ENCODE measurements at regions not wholly inside any gene's neighbourhood (a gene's known extent, or its start where the extent isn't known, plus 50 kb on each side); places are given as distances from the start of the nearest gene placed in this dataset.

- no peak overlapping the region for H3K27ac Mint-ChIP-seq
- H3K4me3 Mint-ChIP-seq, result no peak overlapping the region
- H3K36me3 Mint-ChIP-seq (ENCODE audit: low read depth), result no peaks in the 10 kb centered on the region
- H3K9me3 Mint-ChIP-seq, result no peaks in the 10 kb centered on the region
- H3K27me3 Mint-ChIP-seq, result no peaks in the 10 kb centered on the region
- intact Hi-C loops (cut with micrococcal nuclease), result no loop called here
- CTCF ChIA-PET, result no interaction called here
- H3K4me1 Mint-ChIP-seq, result no peaks in the 10 kb centered on the region
- POLR2A ChIA-PET, result no interaction called here
- no peak for DNase-seq
- no peak for ATAC-seq (ENCODE audit: low read depth)
- TF ChIP-seq CTCF (IDR thresholded peaks at IDR 0.05), result no peak
Observed at GRCh38 chr5:106290841-106291240, 1379.9 kb downstream of the EFNA5 start.

GRCh38 chr5:106288979-106289378, 1381.8 kb downstream of the EFNA5 start:
- ATAC-seq (ENCODE audit: low read depth) (no peak), DNase-seq (no peak)
- no peak for TF ChIP-seq CTCF (IDR thresholded peaks at IDR 0.05)
- ChIA-PET POLR2A (no interaction called here), CTCF (no interaction called here)
- Mint-ChIP-seq H3K27ac (no peak overlapping the region), H3K27me3 (no peaks in the 10 kb centered on the region), H3K9me3 (no peaks in the 10 kb centered on the region), H3K4me1 (no peaks in the 10 kb centered on the region), H3K36me3 (ENCODE audit: low read depth) (no peaks in the 10 kb centered on the region), H3K4me3 (no peak overlapping the region)
- intact Hi-C loops (cut with micrococcal nuclease), result no loop called here

- Mint-ChIP-seq H3K36me3 (ENCODE audit: low read depth) (no peaks in the 10 kb centered on the region), H3K9me3 (peaks cover 2% of the 10 kb centered on the region), H3K4me3 (no peak overlapping the region), H3K4me1 (no peaks in the 10 kb centered on the region), H3K27me3 (no peaks in the 10 kb centered on the region), H3K27ac (no peak overlapping the region)
- TF ChIP-seq CTCF (IDR thresholded peaks at IDR 0.05), result no peak
- DNase-seq, result no peak
- no peak for ATAC-seq (ENCODE audit: low read depth)
- CTCF ChIA-PET, result no interaction called here
- intact Hi-C loops (cut with micrococcal nuclease), result no loop called here
- POLR2A ChIA-PET, result no interaction called here
Observed at GRCh38 chr5:106277540-106278096, 1393.1 kb downstream of the EFNA5 start.

GRCh38 chr5:106269252-106269843, 1401.4 kb downstream of the EFNA5 start:
- ChIA-PET CTCF (interaction anchor here (1.0 kb wide), 1 partner anchor 47 kb away, joined by 3 read pairs; no protein-coding TSS in a partner anchor), POLR2A (no interaction called here)
- Mint-ChIP-seq H3K36me3 (ENCODE audit: low read depth) (no peaks in the 10 kb centered on the region), H3K27me3 (no peaks in the 10 kb centered on the region), H3K9me3 (peaks cover 7% of the 10 kb centered on the region), H3K4me3 (no peak overlapping the region), H3K27ac (no peak overlapping the region), H3K4me1 (no peaks in the 10 kb centered on the region)
- no peak for TF ChIP-seq CTCF (IDR thresholded peaks at IDR 0.05)
- no peak for DNase-seq
- no peak for ATAC-seq (ENCODE audit: low read depth)
- intact Hi-C loops (cut with micrococcal nuclease), result no loop called here

GRCh38 chr5:106267256-106267655, 1403.5 kb downstream of the EFNA5 start:
- no peak for TF ChIP-seq CTCF (IDR thresholded peaks at IDR 0.05)
- ChIA-PET POLR2A (no interaction called here), CTCF (no interaction called here)
- Mint-ChIP-seq H3K27me3 (no peaks in the 10 kb centered on the region), H3K36me3 (ENCODE audit: low read depth) (no peaks in the 10 kb centered on the region), H3K4me1 (no peaks in the 10 kb centered on the region), H3K27ac (no peak overlapping the region), H3K4me3 (no peak overlapping the region), H3K9me3 (peaks cover 4% of the 10 kb centered on the region)
- ATAC-seq (ENCODE audit: low read depth) (no peak), DNase-seq (no peak)
- intact Hi-C loops (cut with micrococcal nuclease), result no loop called here

Data from activated B cell treated with CpG ODN at 0.5 μM for 24 hours (primary cell).